Astrocyte (in vitro differentiated cells and primary cell): ENCODE measurements at regions not wholly inside any gene's neighbourhood (a gene's known extent, or its start where the extent isn't known, plus 50 kb on each side); places are given as distances from the start of the nearest gene placed in this dataset.

Source experiments
- CTCF ChIP-seq: IDR thresholded peaks from 2 replicates; pipeline ENCODE4 v1.5.1; 2011; ENCODE audit warnings: low read depth, mild to moderate bottlenecking, inconsistent platforms, low read length, moderate library complexity; ENCODE audit not compliant: insufficient read depth
- EZH2 ChIP-seq: IDR thresholded peaks from 2 replicates; pipeline ENCODE4 v1.6.1; 2012; ENCODE audit warnings: mild to moderate bottlenecking, low read length, inconsistent platforms; ENCODE audit not compliant: insufficient read depth

- TF ChIP-seq CTCF (no peak), EZH2 (no peak)
Measured at GRCh38 chr21:38156200-38156599, 100.6 kb upstream of the KCNJ15 start.
